HG03558 (cell line): ENCODE measurements at regions not wholly inside any gene's neighbourhood (a gene's known extent, or its start where the extent isn't known, plus 50 kb on each side); places are given as distances from the start of the nearest gene placed in this dataset.

Source experiments
- ATAC-seq: cut with Tn5 transposase; IDR thresholded peaks from one replicate; pipeline ENCODE4 v1.9.1; 2021; ENCODE audit warnings: moderate number of reproducible peaks; ENCODE audit not compliant: unreplicated experiment; ENCODE audit errors: extremely low read depth

DNA sequence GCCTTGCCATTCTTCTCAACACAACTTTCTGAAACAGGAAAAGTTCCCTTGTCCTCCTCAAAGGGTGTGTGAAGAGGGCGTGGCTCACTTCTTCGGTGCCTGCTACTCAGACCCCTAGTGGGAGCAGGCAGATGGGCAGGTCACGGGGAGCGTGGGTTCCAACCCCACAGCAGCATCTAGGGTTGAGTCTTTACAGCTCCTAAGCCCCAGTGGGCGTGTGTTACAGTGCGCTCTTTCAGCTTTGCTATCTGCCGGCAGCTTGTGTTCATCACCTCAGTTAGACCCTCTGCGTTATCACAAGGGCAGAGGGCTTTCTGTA, 57.5 kb upstream of the KLF3 start:
- ATAC-seq, result no peak

DNA sequence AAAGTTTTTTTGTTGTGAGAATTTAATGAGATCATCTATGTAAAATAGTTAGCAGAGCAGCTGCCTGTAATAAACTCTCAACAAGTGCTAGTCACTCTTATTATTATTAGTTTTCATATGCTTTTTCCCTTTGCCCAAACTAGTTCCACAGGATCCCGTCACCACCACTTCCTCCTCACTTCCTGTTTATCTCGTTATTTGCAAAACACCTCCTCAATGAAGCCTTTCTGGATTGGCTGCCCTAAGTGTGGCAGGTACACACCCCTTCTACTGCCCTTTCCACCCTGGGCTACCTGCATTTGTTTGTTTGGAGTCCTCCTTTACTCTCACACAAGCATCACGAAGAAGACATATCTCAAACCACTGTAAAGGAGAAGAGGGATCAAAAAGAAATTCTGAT, 54.4 kb upstream of the KLF3 start:
- ATAC-seq, result no peak

DNA sequence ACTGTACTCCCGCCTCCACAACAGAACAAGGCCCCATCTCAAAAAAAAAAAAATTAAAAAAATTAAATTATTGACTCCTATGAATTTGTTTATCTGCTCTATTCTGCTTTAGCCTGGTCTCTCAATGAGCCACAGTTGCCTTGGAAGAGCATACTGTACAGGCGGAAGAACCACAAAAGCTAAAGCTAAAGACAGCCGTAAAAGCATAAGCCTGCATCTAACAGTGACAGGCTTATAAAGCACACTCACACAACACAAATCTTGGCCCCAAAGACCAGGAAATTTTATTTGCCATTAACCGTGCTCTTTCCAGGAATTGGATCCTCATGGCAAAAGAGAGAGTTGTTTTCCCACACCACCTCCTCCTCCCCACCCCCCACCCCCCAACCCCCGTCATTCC, 53.5 kb upstream of the KLF3 start:
- no peak for ATAC-seq

DNA sequence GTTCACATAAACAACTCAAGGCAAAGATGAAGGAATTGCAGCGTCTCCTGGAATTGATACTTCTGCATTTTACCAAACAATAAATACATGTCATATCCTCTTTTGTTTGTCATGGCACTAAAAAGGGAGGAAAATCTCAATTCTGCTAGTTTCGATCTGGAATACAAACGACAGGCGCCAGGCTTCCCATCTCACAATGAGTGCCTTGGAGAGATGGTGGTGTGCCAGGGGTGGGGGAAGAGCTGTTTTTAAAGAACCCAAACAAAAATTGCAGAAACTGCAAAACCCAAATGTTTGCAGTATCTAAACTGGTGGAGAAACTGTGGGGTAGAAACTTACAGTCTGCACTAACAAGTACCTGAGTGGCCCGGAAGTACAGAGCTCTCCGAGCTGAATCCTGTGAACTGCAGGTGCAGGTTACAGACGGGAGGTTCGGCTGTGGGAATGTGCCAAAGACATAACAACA, 53.0 kb upstream of the KLF3 start:
- no peak for ATAC-seq

DNA sequence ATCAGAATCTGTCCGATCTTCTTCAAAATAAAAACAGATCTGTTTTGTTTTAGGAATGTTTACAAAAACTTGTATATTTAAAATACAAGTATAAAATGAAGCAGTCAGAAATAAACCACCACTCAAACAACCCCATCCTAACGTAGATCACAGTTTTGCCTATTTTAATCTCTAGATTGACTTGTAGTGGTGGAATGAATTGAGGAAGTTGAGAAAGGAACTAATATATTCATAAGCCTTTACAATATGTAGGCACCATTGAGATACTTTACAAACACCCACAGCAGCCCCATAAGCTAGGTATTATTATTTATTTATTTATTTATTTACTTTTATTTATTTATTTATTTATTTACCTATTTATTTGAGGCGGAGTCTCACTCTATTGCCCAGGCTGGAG, 52.3 kb upstream of the KLF3 start:
- ATAC-seq, result no peak

DNA sequence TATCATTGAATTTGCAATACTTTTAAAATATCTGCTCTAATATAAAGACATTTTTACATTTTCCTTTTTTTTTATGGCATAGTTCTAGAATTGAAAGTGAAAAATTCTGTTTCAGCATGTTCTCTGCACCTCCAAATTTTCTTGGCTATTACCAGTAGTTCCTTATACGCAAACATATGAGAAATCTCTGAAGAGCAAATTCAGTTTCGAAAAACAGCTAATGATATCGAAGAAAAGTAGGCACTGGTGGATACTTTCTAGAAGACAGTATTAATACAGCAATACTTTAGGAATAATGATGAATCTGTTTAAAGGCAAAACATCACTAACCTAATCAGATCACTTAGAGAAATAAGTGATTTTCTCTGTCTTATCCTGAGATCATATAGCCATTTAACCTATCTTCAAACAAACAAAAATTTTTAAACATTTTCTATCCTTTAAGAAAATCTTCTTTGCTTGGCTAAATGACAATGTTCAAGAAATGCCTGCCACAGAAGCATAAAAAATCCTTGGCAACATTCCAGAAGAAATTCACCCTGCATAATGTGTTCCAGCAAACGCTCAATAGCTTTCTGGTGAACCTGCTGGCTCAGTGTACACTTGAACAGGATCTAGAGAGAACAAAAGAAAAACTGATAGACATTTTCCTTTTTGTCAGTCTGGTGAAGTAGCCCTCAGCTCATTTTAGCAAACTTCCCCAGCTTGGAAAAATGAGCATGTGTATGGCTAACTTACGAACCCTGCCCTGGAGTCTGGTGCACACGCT, 51.2 kb upstream of the KLF3 start:
- no peak for ATAC-seq
